ENCODE measurements at regions not wholly inside any gene's neighbourhood (a gene's known extent, or its start where the extent isn't known, plus 50 kb on each side); places are given as distances from the start of the nearest gene placed in this dataset.

DNA sequence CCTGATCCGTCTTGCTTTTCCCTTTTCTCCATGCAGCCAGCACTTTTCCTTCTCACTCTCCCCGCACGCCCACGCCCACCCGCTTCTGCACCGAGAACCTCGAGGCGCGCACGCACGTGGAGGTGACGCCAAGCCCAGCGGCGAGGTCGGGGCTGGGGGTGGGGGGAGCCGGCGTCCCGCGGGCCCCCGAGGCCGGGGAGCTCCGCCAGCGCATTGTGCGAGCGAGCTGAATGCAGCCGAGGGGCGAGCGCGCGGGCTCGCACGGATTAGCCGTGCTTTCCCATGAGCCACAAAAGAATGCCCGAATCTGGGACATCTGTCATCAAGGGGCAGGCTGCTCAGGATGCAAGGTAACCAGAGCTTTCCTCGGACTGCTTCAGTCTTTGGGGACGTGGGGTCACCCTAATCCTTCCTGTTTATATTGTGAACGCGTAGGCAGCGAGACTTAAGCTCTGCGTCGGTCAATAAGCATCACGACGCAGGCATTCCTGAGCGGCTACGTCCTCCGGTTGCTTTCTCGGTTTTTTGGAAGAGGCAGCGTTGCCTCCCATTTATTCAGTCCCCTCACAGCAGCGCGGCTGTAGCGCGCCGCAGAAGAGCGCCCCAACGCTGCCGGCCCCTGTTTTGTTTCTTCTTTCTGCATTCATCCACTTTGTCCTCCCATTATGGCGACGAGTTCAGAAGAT is 67.3 kb upstream of the AKT3 start:
- DNase-seq (ENCODE audit: low read depth in 2 of 2), result peak; percentile 50 to 81

DNA sequence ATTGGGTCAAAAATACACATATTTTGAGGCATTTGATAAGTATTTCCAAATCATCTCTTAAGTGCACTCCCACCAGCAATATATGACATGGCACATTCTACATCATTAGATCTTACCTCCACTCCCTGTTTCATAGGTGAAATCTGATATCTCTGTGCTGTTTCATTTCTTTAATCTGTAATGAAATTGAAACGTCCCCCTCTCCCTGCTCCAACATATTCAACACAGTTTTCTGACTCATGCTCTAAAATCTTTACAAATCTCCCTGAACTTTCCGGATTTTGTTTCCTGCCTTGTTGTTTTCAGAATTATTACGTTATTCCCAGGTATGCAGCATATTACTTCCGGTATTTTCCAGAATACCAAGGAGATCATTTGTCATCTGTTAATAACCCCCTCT is 66.1 kb upstream of the AKT3 start:
- DNase-seq (ENCODE audit: low read depth in 2 of 2), result peak; percentile 35 to 50

- DNase-seq (ENCODE audit: low read depth in 2 of 2), result no peak
These were observed 62.3 kb upstream of the AKT3 start for GRCh38 chr1:243912347-243912746.

DNA sequence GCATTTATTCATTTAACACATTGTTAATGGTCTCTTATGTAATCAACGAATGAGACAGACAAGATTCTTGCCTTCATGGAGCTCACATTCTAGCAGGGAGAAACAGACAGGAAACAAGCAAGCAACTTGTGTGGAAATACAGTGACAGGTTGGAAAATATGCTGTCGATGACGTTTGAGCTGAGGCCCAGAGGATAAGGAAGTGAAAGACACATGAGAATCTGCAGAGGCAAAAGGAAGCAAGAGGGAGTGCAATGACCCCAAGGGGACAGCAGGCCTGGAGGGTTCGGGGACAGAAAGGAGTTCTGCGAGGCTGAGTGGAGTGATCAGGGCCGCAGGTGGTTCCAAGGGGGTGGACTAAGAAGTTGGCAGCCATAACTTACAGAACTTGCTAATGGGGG is 60.6 kb upstream of the AKT3 start:
- DNase-seq (ENCODE audit: low read depth in 2 of 2), result peak in 1 of 2 donors; percentile 27

GRCh38 chr1:243903895-243904294 is 53.9 kb upstream of the AKT3 start:
- DNase-seq (ENCODE audit: low read depth in 2 of 2), result peak; percentile 41 to 48

DNA sequence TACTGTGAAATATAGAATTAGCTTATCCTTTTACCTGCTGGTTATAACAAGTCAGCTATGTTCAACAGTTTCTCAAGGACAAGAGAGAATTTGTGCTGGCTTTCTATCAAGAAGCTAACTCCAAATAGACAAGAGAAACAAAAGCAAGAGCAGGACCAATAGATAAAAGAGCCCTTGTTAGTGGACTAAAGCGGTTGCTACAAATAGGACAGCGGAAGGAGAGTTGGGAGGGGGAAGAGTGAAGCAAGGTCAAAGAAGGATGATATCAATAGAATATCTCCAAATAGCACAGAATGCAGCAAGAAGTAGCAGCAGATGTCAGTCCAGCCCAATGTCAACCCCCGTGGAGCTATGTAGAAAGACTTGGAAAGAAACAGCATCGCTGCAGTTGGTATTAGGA is 53.0 kb upstream of the AKT3 start:
- DNase-seq (ENCODE audit: low read depth in 2 of 2), result no peak

GRCh38 chr1:243902100-243902499 is 52.1 kb upstream of the AKT3 start:
- no peak for DNase-seq (ENCODE audit: low read depth in 2 of 2)
